Liver (tissue), 8 donors: ENCODE measurements at regions not wholly inside any gene's neighbourhood (a gene's known extent, or its start where the extent isn't known, plus 50 kb on each side); places are given as distances from the start of the nearest gene placed in this dataset.

Source experiments
- DNase-seq: peaks from one replicate; pipeline ENCODE4 v3.0.0-alpha.2; 2017; ENCODE audit warnings: low spot score
- H3K27ac ChIP-seq, 2 donors: one replicate each; pipeline ENCODE4 v1.7.0; 2013; ENCODE audit warnings: inconsistent platforms in 2 of 2, low read length in 2 of 2, control low read depth in 1 of 2, low read depth in 1 of 2, mild to moderate bottlenecking in 1 of 2
- H3K27me3 ChIP-seq, 4 donors: one replicate each; pipeline versions ENCODE4 v1.6.1 to v1.7.0; 2013; ENCODE audit warnings: low read length in 3 of 4, inconsistent platforms in 1 of 4, mild to moderate bottlenecking in 1 of 4, moderate library complexity in 1 of 4; ENCODE audit not compliant: control insufficient read depth in 4 of 4, insufficient read depth in 4 of 4
- H3K36me3 ChIP-seq, 4 donors: one replicate each; pipeline versions ENCODE4 v1.6.1 to v1.7.0; 2013; ENCODE audit warnings: low read length in 3 of 4, mild to moderate bottlenecking in 3 of 4, low read depth in 1 of 4, moderate library complexity in 1 of 4; ENCODE audit not compliant: control insufficient read depth in 4 of 4, insufficient read depth in 3 of 4
- H3K4me1 ChIP-seq, 4 donors: one replicate each; pipeline versions ENCODE4 v1.6.1 to v1.7.0; 2013; ENCODE audit warnings: low read length in 3 of 4, mild to moderate bottlenecking in 3 of 4, moderate library complexity in 1 of 4; ENCODE audit not compliant: control insufficient read depth in 4 of 4, insufficient read depth in 4 of 4
- H3K4me3 ChIP-seq, 3 donors: one replicate each; pipeline versions ENCODE4 v1.6.1 to v1.7.0; 2013; ENCODE audit warnings: low read length in 3 of 3, control low read depth in 1 of 3, low read depth in 1 of 3, mild to moderate bottlenecking in 1 of 3
- H3K9ac ChIP-seq, 2 donors: one replicate each; pipeline ENCODE4 v1.7.0; 2013; ENCODE audit warnings: low read length in 2 of 2, mild to moderate bottlenecking in 2 of 2, moderate library complexity in 2 of 2, control low read depth in 1 of 2, low read depth in 1 of 2
- H3K9me3 ChIP-seq, 4 donors: one replicate each; pipeline versions ENCODE4 v1.6.1 to v1.7.0; 2013; ENCODE audit warnings: low read length in 3 of 4; ENCODE audit not compliant: control insufficient read depth in 4 of 4
- CTCF ChIP-seq: fragments of 150-350 bp; IDR thresholded peaks from 2 replicates; pipeline ENCODE4 v1.5.1; 2017; ENCODE audit warnings: improper control_type of control experiment, low read depth, low read length; ENCODE audit not compliant: missing input control
- EGR1 ChIP-seq, 2 donors: IDR thresholded peaks; 2 replicates each; pipeline ENCODE4 v1.6.1; 2016 to 2018; ENCODE audit warnings: antibody characterized with exemption in 2 of 2, low read depth in 2 of 2
- FOXA2 ChIP-seq: IDR thresholded peaks from 2 replicates; pipeline ENCODE4 v1.6.1; 2016; ENCODE audit warnings: antibody characterized with exemption
- JUND ChIP-seq, 2 donors: IDR thresholded peaks; 2 replicates each; pipeline ENCODE4 v1.6.1; 2016; ENCODE audit warnings: antibody characterized with exemption in 2 of 2
- MAX ChIP-seq: IDR thresholded peaks from 2 replicates; pipeline ENCODE4 v1.6.1; 2016; ENCODE audit warnings: antibody characterized with exemption
- NR2F2 ChIP-seq: IDR thresholded peaks from 2 replicates; pipeline ENCODE4 v1.6.1; 2016; ENCODE audit warnings: antibody characterized with exemption
- RAD21 ChIP-seq, 2 donors: IDR thresholded peaks; 2 replicates each; pipeline ENCODE4 v1.6.1; 2016; ENCODE audit warnings: antibody characterized with exemption in 2 of 2, mild to moderate bottlenecking in 2 of 2
- RXRA ChIP-seq, 2 donors: IDR thresholded peaks; 2 replicates each; pipeline ENCODE4 v1.6.1; 2017 to 2018; ENCODE audit warnings: antibody characterized with exemption in 2 of 2, mild to moderate bottlenecking in 1 of 2
- TAF1 ChIP-seq: conservative IDR thresholded peaks from 2 replicates; pipeline ENCODE4 v1.6.1; 2016; ENCODE audit warnings: antibody characterized with exemption, mild to moderate bottlenecking
- ZBTB33 ChIP-seq: IDR thresholded peaks from 2 replicates; pipeline ENCODE4 v1.6.1; 2016; ENCODE audit warnings: antibody characterized with exemption
- WGBS: extraction: QIAGEN DNeasy Blood & Tissue Kit; methylation state at CpG from one replicate; pipeline ENCODE4 v1.1.7; 2013; 5-methylcytosine and 5-hydroxymethylcytosine counted together
- donor health status: healthy.
- donor health status: healthy.
- donor health status: healthy.
- donor health status: healthy.
- donor health status: healthy.

GRCh38 chr6:40930555-40930954 is 108.5 kb downstream of the UNC5CL start (continued):
- TF ChIP-seq ZBTB33 (no peak), RAD21 (IDR thresholded peaks at IDR 0.05) (no peak), NR2F2 (no peak)

- Histone ChIP-seq H3K27me3 (no peaks in the 10 kb centered on the region), H3K4me1 (no peaks in the 10 kb centered on the region), H3K4me3 (no peak overlapping the region), H3K27ac (no peak overlapping the region), H3K9ac (no peak overlapping the region), H3K9me3 (no peaks in the 10 kb centered on the region), H3K36me3 (no peaks in the 10 kb centered on the region)
- WGBS: 82% methylated on average over 1 of the region's 1 CpG
- TF ChIP-seq JUND (IDR thresholded peaks at IDR 0.05) (no peak), RXRA (IDR thresholded peaks at IDR 0.05) (no peak), TAF1 (no peak), ZBTB33 (no peak), MAX (no peak), EGR1 (IDR thresholded peaks at IDR 0.05; ENCODE audit: low read depth in 2 of 2) (no peak), CTCF (no peak)
- DNase-seq: no peak
Measured at GRCh38 chr6:40930045-40930444, 109.0 kb downstream of the UNC5CL start.

GRCh38 chr6:40929176-40929575 is 109.8 kb downstream of the UNC5CL start:
- WGBS: 85% methylated on average over 3 of the region's 3 CpGs
- no peak overlapping the region for H3K4me3 ChIP-seq

More at GRCh38 chr6:40929176-40929575, 109.8 kb downstream of the UNC5CL start:
- no peak for DNase-seq
- H3K9ac ChIP-seq: no peak overlapping the region
- TF ChIP-seq FOXA2: no peak
- TF ChIP-seq EGR1 (IDR thresholded peaks at IDR 0.05; ENCODE audit: low read depth in 2 of 2): no peak
- no peak for TF ChIP-seq ZBTB33
- no peak for TF ChIP-seq RAD21 (IDR thresholded peaks at IDR 0.05)
- H3K27ac ChIP-seq: no peak overlapping the region
- no peaks in the 10 kb centered on the region for H3K36me3 ChIP-seq
- no peaks in the 10 kb centered on the region for H3K9me3 ChIP-seq
- H3K4me1 ChIP-seq: no peaks in the 10 kb centered on the region
- no peaks in the 10 kb centered on the region for H3K27me3 ChIP-seq
